HL-60 (cell line): ENCODE measurements at regions not wholly inside any gene's neighbourhood (a gene's known extent, or its start where the extent isn't known, plus 50 kb on each side); places are given as distances from the start of the nearest gene placed in this dataset.

Source experiments
- DNase-seq, 2 experiments: peaks; one replicate each; pipeline ENCODE4 v3.0.0-alpha.2; 2010 to 2020; ENCODE audit warnings: low read depth in 1 of 2, low spot score in 1 of 2
- H3K27ac ChIP-seq: fragments of 250-450 bp; sonication (Bioruptor Pico); replicated peaks from 2 replicates; pipeline ENCODE4 v1.5.1; 2020; ENCODE audit warnings: mild to moderate bottlenecking, moderate library complexity
- H3K27me3 ChIP-seq: fragments of 250-450 bp; sonication (Bioruptor Pico); 2 replicates; pipeline ENCODE4 v1.5.1; 2021; ENCODE audit warnings: mild to moderate bottlenecking, moderate library complexity; ENCODE audit not compliant: insufficient read depth, poor library complexity, severe bottlenecking
- H3K4me3 ChIP-seq: replicated peaks from 2 replicates; pipeline ENCODE4 v1.5.1; 2011; ENCODE audit warnings: mild to moderate bottlenecking, control low read depth, low read length; ENCODE audit not compliant: insufficient read depth
- CTCF ChIP-seq: IDR thresholded peaks from one replicate; pipeline ENCODE4 v1.5.1; 2011; ENCODE audit warnings: low read length, control low read depth, inconsistent platforms; ENCODE audit not compliant: insufficient read depth
- GABPA ChIP-seq: IDR thresholded peaks from 2 replicates; pipeline ENCODE4 v1.6.1; 2012; ENCODE audit warnings: low read depth
- POLR2AphosphoS5 ChIP-seq: IDR thresholded peaks from 2 replicates; pipeline ENCODE4 v1.6.1; 2012; ENCODE audit warnings: low read depth
- REST ChIP-seq: IDR thresholded peaks from 2 replicates; pipeline ENCODE4 v1.6.1; 2012; ENCODE audit warnings: low read depth; ENCODE audit not compliant: insufficient replicate concordance
- SPI1 ChIP-seq: IDR thresholded peaks from 2 replicates; pipeline ENCODE4 v1.6.1; 2012; ENCODE audit warnings: low read depth, mild to moderate bottlenecking, borderline replicate concordance

GRCh38 chr13:73956795-73957408 is 177.3 kb downstream of the KLF12 start:
- no peak overlapping the region for H3K27ac ChIP-seq
- no peak for TF ChIP-seq POLR2AphosphoS5
- no peak for TF ChIP-seq CTCF
- no peak for TF ChIP-seq GABPA
- TF ChIP-seq SPI1, result no peak
- no peak for TF ChIP-seq REST
- H3K27me3 ChIP-seq, result no peaks in the 10 kb centered on the region

GRCh38 chr13:73955977-73956500 is 178.2 kb downstream of the KLF12 start:
- TF ChIP-seq REST (no peak), GABPA (no peak), SPI1 (no peak), CTCF (no peak), POLR2AphosphoS5 (no peak)
- Histone ChIP-seq H3K27me3 (no peaks in the 10 kb centered on the region), H3K4me3 (no peak overlapping the region), H3K27ac (no peak overlapping the region)
- DNase-seq, result no peak

More at GRCh38 chr13:73956795-73957408, 177.3 kb downstream of the KLF12 start:
- DNase-seq, result no peak
- H3K4me3 ChIP-seq, result no peak overlapping the region

GRCh38 chr13:73954808-73955207 is 179.4 kb downstream of the KLF12 start:
- TF ChIP-seq CTCF (no peak), GABPA (no peak), SPI1 (no peak), POLR2AphosphoS5 (no peak), REST (no peak)
- no peaks in the 10 kb centered on the region for H3K27me3 ChIP-seq
- no peak overlapping the region for H3K27ac ChIP-seq
- H3K4me3 ChIP-seq, result no peak overlapping the region
- no peak for DNase-seq
